Mucosa of rectum (tissue), 2 donors: ENCODE measurements at regions not wholly inside any gene's neighbourhood (a gene's known extent, or its start where the extent isn't known, plus 50 kb on each side); places are given as distances from the start of the nearest gene placed in this dataset.

Experiments
- H3K27ac ChIP-seq, 2 donors: one replicate each; pipeline ENCODE4 v1.7.0; 2013; ENCODE audit warnings: inconsistent platforms in 2 of 2, low read depth in 2 of 2, low read length in 2 of 2
- H3K27me3 ChIP-seq, 2 donors: one replicate each; pipeline ENCODE4 v1.7.0; 2013; ENCODE audit warnings: low read length in 2 of 2; ENCODE audit not compliant: control insufficient read depth in 2 of 2, insufficient read depth in 2 of 2
- H3K36me3 ChIP-seq, 2 donors: one replicate each; pipeline ENCODE4 v1.7.0; 2013; ENCODE audit warnings: low read length in 2 of 2; ENCODE audit not compliant: control insufficient read depth in 2 of 2, insufficient read depth in 2 of 2
- H3K4me1 ChIP-seq, 2 donors: one replicate each; pipeline ENCODE4 v1.7.0; 2013; ENCODE audit warnings: low read length in 2 of 2, mild to moderate bottlenecking in 1 of 2; ENCODE audit not compliant: control insufficient read depth in 2 of 2, insufficient read depth in 2 of 2
- H3K4me3 ChIP-seq, 2 donors: one replicate each; pipeline ENCODE4 v1.7.0; 2013; ENCODE audit warnings: low read length in 2 of 2
- H3K9ac ChIP-seq, 2 donors: one replicate each; pipeline ENCODE4 v1.7.0; 2013; ENCODE audit warnings: low read length in 2 of 2, low read depth in 1 of 2, mild to moderate bottlenecking in 1 of 2
- H3K9me3 ChIP-seq, 2 donors: one replicate each; pipeline ENCODE4 v1.7.0; 2013; ENCODE audit warnings: low read length in 2 of 2; ENCODE audit not compliant: control insufficient read depth in 2 of 2
- donor health status: healthy.
- donor health status: Normal muscosa, but diverticular disease.

DNA sequence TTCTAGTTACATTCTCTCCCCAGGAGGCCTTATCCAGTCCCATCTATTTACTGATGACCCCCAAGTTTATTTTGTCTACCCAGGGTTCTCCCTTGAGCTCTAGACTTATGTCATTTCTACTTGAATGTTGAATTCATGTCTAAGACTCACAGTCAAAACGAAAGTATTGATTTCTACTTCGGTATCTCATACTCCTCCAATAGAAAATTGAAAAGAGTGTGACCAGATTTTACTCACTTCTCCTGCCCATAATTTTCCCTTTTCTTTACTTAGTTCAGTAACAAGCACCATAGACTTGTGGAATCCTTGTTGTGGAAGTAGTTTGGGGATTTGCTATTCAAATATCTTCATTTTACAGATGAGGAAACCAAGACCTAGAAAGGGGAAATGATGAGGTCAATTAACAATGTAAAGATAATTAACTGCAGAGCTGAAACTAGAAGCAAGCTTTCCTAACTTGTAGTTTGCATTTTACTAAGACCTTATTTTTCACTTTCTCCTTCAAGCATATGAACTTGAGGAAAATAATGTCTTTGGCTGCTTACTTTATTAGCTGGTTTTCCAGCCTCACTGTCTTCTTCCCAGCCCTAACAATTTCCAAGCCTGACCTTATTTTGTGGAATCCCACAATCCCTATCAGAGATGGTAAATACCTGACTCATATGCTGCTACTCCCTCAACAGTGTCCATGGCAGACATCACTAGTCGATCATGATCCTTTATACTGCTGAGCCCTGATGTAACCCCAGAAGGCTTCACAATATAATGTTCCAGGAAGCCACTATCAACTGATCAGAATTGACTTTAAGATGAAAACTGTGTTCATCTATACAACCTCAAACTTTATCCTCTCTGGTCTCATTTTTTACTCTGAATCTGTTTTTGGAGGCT lies 123.9 kb upstream of the AGBL1 start:
- Histone ChIP-seq H3K36me3 (no peaks in the 10 kb centered on the region), H3K4me1 (no peaks in the 10 kb centered on the region), H3K4me3 (no peak overlapping the region), H3K9me3 (no peaks in the 10 kb centered on the region), H3K9ac (no peak overlapping the region), H3K27ac (no peak overlapping the region), H3K27me3 (no peaks in the 10 kb centered on the region)

DNA sequence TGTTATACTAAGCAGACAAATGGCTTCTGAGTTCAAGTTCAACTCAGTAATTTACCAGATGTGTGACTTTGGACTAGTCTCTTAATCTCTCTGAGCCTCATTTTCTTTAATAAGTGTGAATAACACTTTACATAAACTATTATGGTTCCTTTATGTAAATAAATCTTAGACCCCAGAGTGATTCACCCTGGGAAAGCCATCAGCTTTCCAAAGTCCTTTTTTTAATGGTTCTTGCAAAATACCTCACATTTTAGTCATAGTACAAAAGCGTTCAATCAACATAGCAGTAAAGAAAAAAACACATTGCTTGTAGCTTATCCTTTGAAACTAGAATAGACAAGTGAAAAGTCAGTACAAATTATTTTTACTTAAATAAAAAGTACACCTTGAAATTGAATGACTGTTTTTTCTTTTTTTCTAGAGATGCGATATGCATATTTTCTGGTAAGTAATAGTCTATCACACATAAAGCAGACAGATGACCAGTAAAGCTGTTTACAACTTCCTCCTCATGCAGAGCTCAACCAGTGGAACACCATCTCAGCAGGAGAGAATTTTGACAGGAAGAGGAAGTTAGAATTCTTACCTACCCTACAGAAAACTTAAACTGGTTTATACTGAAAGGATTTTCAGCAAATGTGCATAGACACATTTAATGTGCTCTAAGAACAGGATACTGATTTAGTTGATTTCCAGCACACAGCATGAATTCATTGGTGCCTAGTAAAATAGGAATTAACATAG lies 123.0 kb upstream of the AGBL1 start:
- Histone ChIP-seq H3K27ac (no peak overlapping the region), H3K4me1 (no peaks in the 10 kb centered on the region), H3K9ac (no peak overlapping the region), H3K9me3 (no peaks in the 10 kb centered on the region), H3K27me3 (no peaks in the 10 kb centered on the region), H3K4me3 (no peak overlapping the region), H3K36me3 (no peaks in the 10 kb centered on the region)

DNA sequence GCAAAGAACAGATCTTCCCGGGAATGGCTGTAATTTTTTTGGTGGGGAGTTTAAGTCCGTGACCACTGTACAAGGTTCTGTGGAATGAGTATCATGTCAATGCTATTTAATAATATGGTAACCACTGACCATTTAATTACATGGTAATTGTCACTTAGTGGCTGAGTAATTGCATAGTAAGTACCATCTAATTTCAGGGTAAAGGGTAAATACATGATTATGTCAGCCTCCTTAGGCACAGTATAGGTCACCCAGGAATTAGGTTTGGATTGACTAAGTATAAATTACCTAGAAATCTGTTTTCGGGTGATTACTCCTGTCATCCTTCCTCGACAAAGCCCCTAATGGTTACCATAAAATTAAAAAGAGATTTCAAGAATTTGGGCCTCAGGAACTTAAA lies 120.1 kb upstream of the AGBL1 start:
- H3K9ac ChIP-seq: no peak overlapping the region

DNA sequence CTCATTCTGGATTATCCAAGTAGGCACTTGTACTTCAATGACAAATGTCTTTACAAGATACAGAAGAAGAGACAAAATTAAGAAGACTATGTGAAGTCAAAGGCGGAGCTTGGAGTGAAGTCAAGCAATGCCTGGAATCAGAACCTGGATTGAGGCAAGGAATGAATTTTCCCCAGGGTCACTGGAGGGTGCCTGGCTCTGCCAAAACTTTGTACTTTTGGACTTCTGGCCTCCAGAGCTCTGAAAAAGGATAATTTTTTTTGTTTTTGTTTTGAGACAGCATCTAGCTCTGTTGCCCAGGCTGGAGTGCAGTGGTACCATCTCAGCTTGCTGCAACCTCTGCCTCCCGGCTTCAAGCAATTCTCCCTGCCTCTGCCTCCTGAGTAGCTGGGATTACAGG lies 119.3 kb upstream of the AGBL1 start:
- no peaks in the 10 kb centered on the region for H3K36me3 ChIP-seq
- H3K9ac ChIP-seq: no peak overlapping the region
- H3K27me3 ChIP-seq: no peaks in the 10 kb centered on the region
- no peaks in the 10 kb centered on the region for H3K4me1 ChIP-seq
- no peak overlapping the region for H3K4me3 ChIP-seq
- no peaks in the 10 kb centered on the region for H3K9me3 ChIP-seq
- no peak overlapping the region for H3K27ac ChIP-seq

More for the DNA sequence above, 120.1 kb upstream of the AGBL1 start:
- Histone ChIP-seq H3K36me3 (no peaks in the 10 kb centered on the region), H3K4me3 (no peak overlapping the region), H3K9me3 (no peaks in the 10 kb centered on the region), H3K27ac (no peak overlapping the region), H3K27me3 (no peaks in the 10 kb centered on the region), H3K4me1 (no peaks in the 10 kb centered on the region)

DNA sequence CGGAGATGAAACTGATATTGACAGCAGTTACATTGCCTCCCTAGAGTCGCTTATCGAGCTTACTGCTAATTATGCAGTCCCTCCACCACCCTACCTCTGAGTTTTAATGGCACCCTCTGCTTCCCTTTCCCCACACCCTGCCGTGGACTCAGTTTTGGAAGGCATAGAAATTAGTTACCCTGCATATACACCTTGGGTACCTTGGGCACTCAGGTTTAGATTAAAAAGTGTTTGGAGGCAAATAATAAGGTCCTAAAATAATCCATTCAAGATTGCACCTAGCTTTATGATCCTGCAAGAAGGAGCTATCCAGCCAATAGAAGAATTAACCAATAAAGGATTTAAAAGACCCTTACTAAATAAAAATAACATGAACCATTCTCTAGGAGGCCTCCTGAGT lies 117.8 kb upstream of the AGBL1 start:
- no peak overlapping the region for H3K27ac ChIP-seq
- no peaks in the 10 kb centered on the region for H3K27me3 ChIP-seq
- H3K4me1 ChIP-seq: no peaks in the 10 kb centered on the region
- no peaks in the 10 kb centered on the region for H3K9me3 ChIP-seq
- no peak overlapping the region for H3K9ac ChIP-seq
- H3K36me3 ChIP-seq: no peaks in the 10 kb centered on the region
- H3K4me3 ChIP-seq: no peak overlapping the region

DNA sequence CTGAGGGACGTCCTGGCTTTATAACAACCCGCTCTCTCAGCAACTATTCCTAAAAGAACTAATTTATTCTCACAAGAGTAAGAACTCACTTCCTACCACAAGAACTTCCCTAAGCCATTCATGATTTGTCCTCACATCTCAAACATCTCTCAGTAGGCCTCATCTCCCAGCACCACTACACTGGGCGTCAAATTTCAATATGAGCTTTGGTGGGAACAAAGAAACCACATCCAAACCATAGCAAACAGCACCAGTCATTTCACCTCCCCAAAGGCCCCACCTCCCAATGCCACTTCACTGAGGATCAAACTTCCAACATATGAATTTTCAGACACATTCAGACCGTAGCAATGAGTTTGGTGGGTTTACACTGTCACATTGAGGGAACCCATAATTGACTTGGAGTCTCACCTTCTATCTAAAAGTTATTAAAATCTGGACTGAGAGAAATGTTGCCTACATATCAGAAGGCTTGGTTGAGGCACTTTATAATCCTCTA lies 116.4 kb upstream of the AGBL1 start:
- Histone ChIP-seq H3K9me3 (no peaks in the 10 kb centered on the region), H3K36me3 (no peaks in the 10 kb centered on the region)

DNA sequence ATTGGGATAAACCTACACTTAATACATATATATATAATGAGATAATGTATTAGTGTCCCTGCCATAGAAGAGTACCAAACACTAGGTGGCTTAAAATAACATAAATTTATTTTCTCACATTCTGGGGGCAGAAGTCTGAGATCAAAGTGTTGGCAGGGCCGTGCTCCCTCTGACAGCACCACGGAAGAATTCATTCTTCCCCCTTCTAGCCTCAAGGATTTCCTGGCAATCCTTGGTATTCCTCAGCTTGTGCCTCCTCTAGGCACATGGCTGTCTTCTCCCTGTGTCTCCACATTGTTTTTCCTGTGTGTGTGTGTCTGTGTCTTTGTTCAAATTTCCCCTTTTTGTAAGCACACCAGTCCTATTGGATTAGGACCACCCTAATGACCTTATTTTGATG lies 115.2 kb upstream of the AGBL1 start:
- H3K4me1 ChIP-seq: no peaks in the 10 kb centered on the region
- H3K27ac ChIP-seq: no peak overlapping the region
- no peaks in the 10 kb centered on the region for H3K9me3 ChIP-seq
- no peaks in the 10 kb centered on the region for H3K27me3 ChIP-seq
- no peaks in the 10 kb centered on the region for H3K36me3 ChIP-seq
- no peak overlapping the region for H3K9ac ChIP-seq
- H3K4me3 ChIP-seq: no peak overlapping the region

More for the DNA sequence above, 116.4 kb upstream of the AGBL1 start:
- Histone ChIP-seq H3K27ac (no peak overlapping the region), H3K4me1 (no peaks in the 10 kb centered on the region), H3K4me3 (no peak overlapping the region), H3K9ac (no peak overlapping the region), H3K27me3 (no peaks in the 10 kb centered on the region)

DNA sequence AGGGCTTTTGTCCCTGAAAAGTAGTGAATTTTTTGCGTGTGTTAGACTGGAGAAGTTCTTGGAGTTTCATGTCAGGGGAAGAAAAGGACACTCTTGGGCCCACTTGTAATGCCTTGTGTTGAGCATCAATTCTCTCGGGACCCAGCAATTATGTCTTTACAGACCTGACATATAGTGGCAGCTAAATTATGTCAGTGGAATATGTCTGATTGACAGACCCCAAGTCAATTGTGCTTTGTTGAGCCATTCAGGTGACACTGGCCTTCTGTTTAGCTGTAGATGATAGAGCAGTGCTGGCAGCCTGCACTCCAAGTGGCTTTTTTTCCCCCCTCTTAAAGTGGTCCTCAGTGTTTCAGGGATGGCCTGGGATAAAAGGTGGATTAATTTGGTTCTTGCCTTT lies 112.1 kb upstream of the AGBL1 start:
- no peaks in the 10 kb centered on the region for H3K9me3 ChIP-seq
- no peak overlapping the region for H3K27ac ChIP-seq
- H3K4me3 ChIP-seq: no peak overlapping the region
- no peak overlapping the region for H3K9ac ChIP-seq
- no peaks in the 10 kb centered on the region for H3K27me3 ChIP-seq
- H3K36me3 ChIP-seq: no peaks in the 10 kb centered on the region
- H3K4me1 ChIP-seq: no peaks in the 10 kb centered on the region

DNA sequence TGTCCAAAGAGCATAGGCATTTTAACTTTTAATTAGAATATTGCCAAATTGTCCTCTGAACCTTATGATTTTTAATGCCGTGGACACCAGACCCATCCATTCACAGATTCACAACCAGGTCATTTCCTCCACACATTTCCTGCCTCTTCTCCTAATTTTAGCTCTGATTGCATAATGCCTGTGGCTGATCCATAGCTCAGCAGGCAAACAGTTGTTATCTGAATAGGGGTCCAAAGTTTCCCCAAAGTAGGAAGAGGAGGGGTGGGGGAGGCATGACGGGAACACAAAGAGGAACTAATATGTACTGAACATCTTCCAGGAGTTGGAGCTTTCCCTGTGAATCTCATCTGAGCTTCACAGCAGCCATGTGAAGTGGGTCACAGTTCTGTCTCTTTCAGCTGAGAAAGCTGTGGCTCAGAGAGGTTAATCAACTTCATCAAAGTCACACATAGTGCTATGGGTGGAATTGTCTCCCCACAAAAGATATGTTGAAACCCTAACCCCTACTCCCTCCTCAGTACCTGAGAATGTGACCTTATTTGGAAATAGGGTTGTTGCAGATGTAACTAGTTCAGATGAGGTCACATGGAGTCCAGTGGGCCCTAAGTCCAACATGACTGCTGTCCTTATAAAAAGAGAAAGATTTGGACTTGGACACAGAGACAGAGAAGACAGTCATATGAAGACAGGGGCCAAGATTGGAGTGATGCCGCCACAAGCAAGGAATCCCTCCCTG lies 106.7 kb upstream of the AGBL1 start:
- no peaks in the 10 kb centered on the region for H3K4me1 ChIP-seq
- H3K9ac ChIP-seq: no peak overlapping the region
- no peaks in the 10 kb centered on the region for H3K9me3 ChIP-seq
- no peak overlapping the region for H3K4me3 ChIP-seq
- H3K36me3 ChIP-seq: no peaks in the 10 kb centered on the region
- H3K27me3 ChIP-seq: no peaks in the 10 kb centered on the region
- H3K27ac ChIP-seq: no peak overlapping the region
